Right lobe of liver (tissue), 6 donors: ENCODE measurements at regions not wholly inside any gene's neighbourhood (a gene's known extent, or its start where the extent isn't known, plus 50 kb on each side); places are given as distances from the start of the nearest gene placed in this dataset.
A peak's percentile ranks its signal among the peaks of the same experiment; 100 is the strongest.

Experiments
- ATAC-seq, 4 donors: fragments of 200-7000 bp; cut with Tn5 transposase; one replicate each; pipeline ENCODE4 v1.9.1; 2020; ENCODE audit warnings: mild to moderate bottlenecking in 4 of 4, moderate library complexity in 4 of 4
- DNase-seq, 3 donors: peaks; one replicate each; pipeline ENCODE4 v3.0.0-alpha.2; 2020
- H3K27ac ChIP-seq, 3 donors: fragments of 200-600 bp; one replicate each; pipeline ENCODE4 v1.8.0; 2022
- H3K27me3 ChIP-seq, 2 donors: fragments of 200-600 bp; one replicate each; pipeline ENCODE4 v1.8.0; 2022
- H3K36me3 ChIP-seq, 4 donors: fragments of 200-600 bp; sonication (generic) in 1 of 4; one replicate each; pipeline versions ENCODE4 v1.5.1 to v1.8.0; 2017 to 2022; ENCODE audit warnings: control low read depth in 1 of 4
- H3K4me1 ChIP-seq, 4 donors: fragments of 200-600 bp; sonication (generic) in 1 of 4; one replicate each; pipeline versions ENCODE4 v1.5.1 to v1.8.0; 2017 to 2022; ENCODE audit warnings: control low read depth in 1 of 4
- H3K4me3 ChIP-seq, 3 donors: fragments of 200-600 bp; one replicate each; pipeline ENCODE4 v1.8.0; 2022
- H3K9me3 ChIP-seq, 4 donors: fragments of 200-600 bp; sonication (generic) in 1 of 4; one replicate each; pipeline versions ENCODE4 v1.5.1 to v1.8.0; 2017 to 2022; ENCODE audit warnings: control low read depth in 1 of 4
- POLR2A ChIP-seq: fragments of 450-650 bp; IDR thresholded peaks from one replicate; pipeline ENCODE4 v1.6.1; 2017; ENCODE audit warnings: antibody characterized with exemption, mild to moderate bottlenecking
- WGBS: methylation state at CpG from one replicate; pipeline ENCODE4 v1.1.6; 2018; ENCODE audit warnings: low coverage, low lambda C conversion rate; ENCODE audit not compliant: insufficient coverage; ENCODE audit errors: missing lambda C conversion rate; 5-methylcytosine and 5-hydroxymethylcytosine counted together
- intact Hi-C, 2 donors: fragments of 100-400 bp; cut with DNase I; formaldehyde crosslinking; loops; one replicate each; pipeline versions ENCODE4 v1.11.2 to v1.14.1; 2022
- TF ChIP-seq, protein P1 (sequence below), 4 donors: fragments of 200-600 bp in 3 of 4; fragments of 450-650 bp in 1 of 4; IDR thresholded peaks; one replicate each; pipeline versions ENCODE4 v1.5.1 to v1.8.0; 2016 to 2022; ENCODE audit warnings: antibody characterized with exemption in 4 of 4, mild to moderate bottlenecking in 2 of 4
- donor health status: DM: no; HTN: yes; CAD: no.
- donor health status: DM: no; HTN: no; CAD: no.
- donor health status: DM: no; HTN: no; CAD: no.
- donor health status: DM: no; HTN: yes; CAD: no.
- donor health status: DM: no; HTN: yes; CAD: no.

DNA sequence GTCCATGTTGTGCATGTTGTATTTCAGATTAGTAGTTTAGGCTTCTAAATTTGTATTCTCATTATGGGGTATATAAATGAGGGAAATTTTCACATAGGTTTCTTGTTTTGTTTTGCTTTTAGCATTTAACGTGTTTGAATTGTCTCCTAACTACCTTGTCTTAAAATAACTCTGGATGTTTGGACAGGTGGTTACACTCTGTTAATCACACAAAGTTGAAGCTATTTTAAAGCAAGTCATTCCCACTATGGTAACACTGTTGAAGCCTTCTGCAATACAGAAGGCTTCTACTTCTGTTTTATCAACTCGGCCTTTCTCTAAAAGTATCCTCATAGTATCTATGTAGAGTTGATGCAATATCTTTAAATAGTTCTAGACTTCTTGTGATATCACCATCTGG is 245.3 kb upstream of the HTR2A start:
- no peak for ATAC-seq
- intact Hi-C loops: no loop called here
- TF ChIP-seq, protein P1, sequence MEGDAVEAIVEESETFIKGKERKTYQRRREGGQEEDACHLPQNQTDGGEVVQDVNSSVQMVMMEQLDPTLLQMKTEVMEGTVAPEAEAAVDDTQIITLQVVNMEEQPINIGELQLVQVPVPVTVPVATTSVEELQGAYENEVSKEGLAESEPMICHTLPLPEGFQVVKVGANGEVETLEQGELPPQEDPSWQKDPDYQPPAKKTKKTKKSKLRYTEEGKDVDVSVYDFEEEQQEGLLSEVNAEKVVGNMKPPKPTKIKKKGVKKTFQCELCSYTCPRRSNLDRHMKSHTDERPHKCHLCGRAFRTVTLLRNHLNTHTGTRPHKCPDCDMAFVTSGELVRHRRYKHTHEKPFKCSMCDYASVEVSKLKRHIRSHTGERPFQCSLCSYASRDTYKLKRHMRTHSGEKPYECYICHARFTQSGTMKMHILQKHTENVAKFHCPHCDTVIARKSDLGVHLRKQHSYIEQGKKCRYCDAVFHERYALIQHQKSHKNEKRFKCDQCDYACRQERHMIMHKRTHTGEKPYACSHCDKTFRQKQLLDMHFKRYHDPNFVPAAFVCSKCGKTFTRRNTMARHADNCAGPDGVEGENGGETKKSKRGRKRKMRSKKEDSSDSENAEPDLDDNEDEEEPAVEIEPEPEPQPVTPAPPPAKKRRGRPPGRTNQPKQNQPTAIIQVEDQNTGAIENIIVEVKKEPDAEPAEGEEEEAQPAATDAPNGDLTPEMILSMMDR (IDR thresholded peaks at IDR 0.05): no peak
- TF ChIP-seq POLR2A: no peak
- H3K27me3 ChIP-seq: no peaks in the 10 kb centered on the region
- H3K4me3 ChIP-seq: no peak overlapping the region
- no peaks in the 10 kb centered on the region for H3K36me3 ChIP-seq
- no peaks in the 10 kb centered on the region for H3K4me1 ChIP-seq
- no peak overlapping the region for H3K27ac ChIP-seq
- H3K9me3 ChIP-seq: no peaks in the 10 kb centered on the region
- 70% methylated on average over 2 of the region's 2 CpGs for WGBS
- no peak for DNase-seq

DNA sequence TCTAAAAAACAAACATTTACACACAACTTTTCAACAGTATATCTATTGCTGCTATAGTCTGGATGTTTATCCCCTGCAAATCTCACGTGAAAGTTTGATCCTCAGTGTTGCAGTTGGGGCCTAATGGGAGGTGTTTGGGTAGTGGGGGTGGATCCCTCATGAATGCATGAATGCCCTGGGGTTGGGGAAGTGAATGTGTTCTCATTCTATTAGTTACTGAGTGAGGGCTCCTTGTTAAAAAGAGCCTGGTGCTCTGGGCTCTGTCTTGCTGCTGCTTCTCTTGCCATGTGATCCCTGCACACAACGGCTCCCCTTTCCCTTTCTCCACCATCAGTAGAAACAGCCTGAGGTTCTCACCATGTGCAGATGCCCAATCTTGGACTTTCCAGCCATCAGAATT is 242.7 kb upstream of the HTR2A start:
- Histone ChIP-seq H3K27me3 (no peaks in the 10 kb centered on the region), H3K36me3 (no peaks in the 10 kb centered on the region), H3K9me3 (no peaks in the 10 kb centered on the region), H3K4me1 (peaks cover 0 to 16% (median 3%) of the 10 kb centered on the region in 4 donors), H3K4me3 (no peak overlapping the region), H3K27ac (no peak overlapping the region)
- intact Hi-C loops: no loop called here
- DNase-seq: no peak
- no peak for ATAC-seq
- WGBS: 67% methylated on average over 2 of the region's 2 CpGs
- TF ChIP-seq POLR2A: no peak
- TF ChIP-seq, protein P1 (IDR thresholded peaks at IDR 0.05): no peak

DNA sequence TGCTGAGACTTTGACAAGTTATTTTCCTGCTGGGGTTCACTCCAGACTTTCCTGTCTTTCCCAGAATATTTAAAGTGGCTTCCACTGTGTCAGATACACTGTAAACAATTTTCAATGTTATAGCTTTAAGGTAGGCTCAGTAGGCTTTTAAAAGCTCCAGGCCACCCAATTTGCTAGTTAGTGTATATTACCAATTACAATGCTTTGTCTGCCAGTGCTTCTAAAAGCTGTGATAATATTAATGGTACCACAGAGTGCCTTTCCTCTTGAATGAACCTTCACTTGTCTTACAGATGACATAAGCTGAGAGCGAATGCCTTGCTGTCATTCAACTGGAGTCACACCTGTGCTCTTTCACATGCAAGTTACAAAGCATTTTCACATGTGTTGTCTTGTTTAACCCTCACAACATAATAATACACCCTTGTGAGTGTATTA is 239.7 kb upstream of the HTR2A start:
- Histone ChIP-seq H3K27ac (peak overlapping the region in 1 of 3 donors; percentile 26), H3K9me3 (no peaks in the 10 kb centered on the region), H3K27me3 (no peaks in the 10 kb centered on the region), H3K4me3 (no peak overlapping the region), H3K36me3 (no peaks in the 10 kb centered on the region), H3K4me1 (peaks cover 0 to 16% (median 3%) of the 10 kb centered on the region in 4 donors)
- intact Hi-C loops: no loop called here
- 100% methylated on average over 1 of the region's 1 CpG for WGBS
- ATAC-seq: no peak
- DNase-seq: no peak
- TF ChIP-seq, protein P1 (IDR thresholded peaks at IDR 0.05): no peak
- TF ChIP-seq POLR2A: no peak

DNA sequence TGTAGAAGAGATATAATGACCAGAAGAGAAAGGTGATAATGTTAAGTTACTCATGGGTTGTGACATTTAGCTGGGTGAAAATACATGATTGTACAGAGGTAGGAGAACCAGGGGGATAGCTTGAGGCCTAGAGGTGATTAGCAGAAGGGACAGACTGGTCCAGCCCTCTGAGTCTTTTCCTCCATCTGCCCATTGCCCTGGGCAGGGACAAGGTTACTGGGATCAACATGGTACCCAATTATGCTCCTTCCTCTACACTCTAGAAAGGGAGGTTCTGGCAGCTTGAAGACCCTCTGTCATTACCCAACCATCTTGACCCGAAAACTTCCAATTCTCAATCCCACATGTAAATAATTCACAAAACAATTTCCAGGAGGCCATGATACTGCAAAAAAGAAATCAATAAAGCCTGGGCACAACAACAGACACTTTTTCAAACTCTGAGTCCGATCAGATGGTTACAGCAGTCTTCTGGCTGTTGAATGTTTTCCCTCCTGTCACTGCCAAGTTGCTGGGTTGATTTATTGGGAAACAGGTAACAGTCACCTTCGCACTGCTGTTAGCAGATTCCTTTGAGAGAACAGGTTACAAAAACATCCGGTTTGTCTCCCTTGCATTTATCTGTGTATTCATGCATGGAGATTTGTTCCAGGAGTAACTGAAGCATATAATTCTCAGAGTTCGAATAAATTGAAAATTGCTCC is 239.1 kb upstream of the HTR2A start:
- no peak overlapping the region for H3K4me3 ChIP-seq
- WGBS: 32% methylated on average over 5 of the region's 5 CpGs
- peak overlapping the region in 1 of 3 donors; percentile 59 for H3K27ac ChIP-seq
- peak; percentile 96 to 99 (median 98) for ATAC-seq
- TF ChIP-seq, protein P1 (IDR thresholded peaks at IDR 0.05): no peak
- TF ChIP-seq POLR2A: no peak
- H3K27me3 ChIP-seq: no peaks in the 10 kb centered on the region
- peak in 1 of 3 donors; percentile 71 for DNase-seq
- intact Hi-C loops: no loop called here
- no peaks in the 10 kb centered on the region for H3K9me3 ChIP-seq
- peaks cover 0 to 16% (median 3%) of the 10 kb centered on the region in 4 donors for H3K4me1 ChIP-seq
- no peaks in the 10 kb centered on the region for H3K36me3 ChIP-seq
